Endodermal cell (in vitro differentiated cells): ENCODE measurements at regions not wholly inside any gene's neighbourhood (a gene's known extent, or its start where the extent isn't known, plus 50 kb on each side); places are given as distances from the start of the nearest gene placed in this dataset.

Experiments used
- DNase-seq: peaks from one replicate; pipeline ENCODE4 v3.0.0-alpha.2; 2017
- H3K27ac ChIP-seq: 2 replicates; pipeline ENCODE4 v1.5.1; 2013; ENCODE audit warnings: mild to moderate bottlenecking, low read depth, low read length, moderate library complexity
- H3K27me3 ChIP-seq: 2 replicates; pipeline ENCODE4 v1.6.1; 2013; ENCODE audit warnings: mild to moderate bottlenecking, low read length, moderate library complexity; ENCODE audit not compliant: insufficient read depth, control insufficient read depth, poor library complexity, severe bottlenecking
- H3K36me3 ChIP-seq: 2 replicates; pipeline ENCODE4 v1.7.0; 2013; ENCODE audit warnings: mild to moderate bottlenecking, low read length, moderate library complexity; ENCODE audit not compliant: control insufficient read depth, insufficient read depth
- H3K4me1 ChIP-seq: one replicate; pipeline ENCODE4 v1.7.0; 2013; ENCODE audit warnings: low read length; ENCODE audit not compliant: control insufficient read depth, insufficient read depth
- H3K4me3 ChIP-seq: 2 replicates; pipeline ENCODE4 v1.5.1; 2013; ENCODE audit warnings: mild to moderate bottlenecking, low read length, moderate library complexity
- H3K9ac ChIP-seq: 2 replicates; pipeline ENCODE4 v1.6.1; 2013; ENCODE audit warnings: mild to moderate bottlenecking, low read length, moderate library complexity; ENCODE audit not compliant: poor library complexity, severe bottlenecking; ENCODE audit errors: extremely low read depth
- H3K9me3 ChIP-seq: 2 replicates; pipeline ENCODE4 v1.6.1; 2013; ENCODE audit warnings: mild to moderate bottlenecking, low read length, moderate library complexity; ENCODE audit not compliant: control insufficient read depth
- H3K27ac Mint-ChIP-seq: 2 replicates; pipeline ENCODE4 v1.8.0; 2020; ENCODE audit warnings: mixed read lengths
- H3K27me3 Mint-ChIP-seq: 2 replicates; pipeline ENCODE4 v1.8.0; 2021; ENCODE audit warnings: mild to moderate bottlenecking, mixed read lengths; ENCODE audit not compliant: insufficient read depth
- H3K36me3 Mint-ChIP-seq: 2 replicates; pipeline ENCODE4 v1.8.0; 2020; ENCODE audit warnings: low read depth, mixed read lengths
- H3K4me1 Mint-ChIP-seq: 2 replicates; pipeline ENCODE4 v1.8.0; 2020; ENCODE audit warnings: mixed read lengths
- H3K4me3 Mint-ChIP-seq: 2 replicates; pipeline ENCODE4 v1.8.0; 2020; ENCODE audit warnings: mild to moderate bottlenecking, moderate library complexity, mixed read lengths
- H3K9me3 Mint-ChIP-seq: 2 replicates; pipeline ENCODE4 v1.8.0; 2020; ENCODE audit warnings: mild to moderate bottlenecking, mixed read lengths
- WGBS, 2 experiments: methylation state at CpG; one replicate each; pipeline versions ENCODE4 v1.1.5 to v1.1.7; 2013; ENCODE audit warnings: missing lambda C conversion rate in 2 of 2, mixed read lengths in 1 of 2; ENCODE audit not compliant: insufficient coverage in 1 of 2, insufficient read length in 1 of 2; 5-methylcytosine and 5-hydroxymethylcytosine counted together
- TF ChIP-seq, protein P1 (sequence below): fragments of 200-600 bp; sonication (generic); conservative IDR thresholded peaks from 2 replicates; pipeline ENCODE4 v1.5.0; 2021; ENCODE audit warnings: antibody characterized with exemption, mild to moderate bottlenecking

DNA sequence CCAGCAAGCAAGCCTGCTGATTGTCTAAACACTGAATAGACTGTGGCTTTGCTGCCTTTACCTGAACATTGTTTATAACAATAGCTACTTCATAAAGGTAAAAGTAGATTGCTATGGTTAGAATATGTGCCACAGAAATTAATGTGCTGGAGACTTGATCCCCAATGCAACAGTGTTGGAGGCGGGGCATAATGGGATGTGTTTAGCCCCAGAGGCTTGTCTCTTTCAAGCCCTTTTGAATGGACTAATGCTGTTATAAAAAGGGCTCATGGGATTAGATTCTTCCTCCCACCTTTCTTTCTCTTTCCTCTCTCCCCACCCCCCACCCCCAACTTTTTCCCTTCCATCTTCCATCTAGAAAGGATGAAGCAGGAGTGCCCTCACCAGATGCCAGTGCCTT lies 80.2 kb upstream of the PPP2R5A start:
- 88 to 100% methylated on average over 1 of the region's 1 CpG for WGBS, 2 experiments
- Histone ChIP-seq H3K4me3 (no peak overlapping the region), H3K27ac (no peak overlapping the region), H3K9ac (no peak overlapping the region), H3K36me3 (no peaks in the 10 kb centered on the region), H3K9me3 (no peaks in the 10 kb centered on the region), H3K27me3 (no peaks in the 10 kb centered on the region), H3K4me1 (no peaks in the 10 kb centered on the region)
- Mint-ChIP-seq H3K4me3 (no peak overlapping the region), H3K9me3 (peaks cover 6% of the 10 kb centered on the region), H3K36me3 (no peaks in the 10 kb centered on the region), H3K27ac (no peak overlapping the region), H3K4me1 (peaks cover 12% of the 10 kb centered on the region), H3K27me3 (no peaks in the 10 kb centered on the region)
- no peak for DNase-seq
- TF ChIP-seq, protein P1, sequence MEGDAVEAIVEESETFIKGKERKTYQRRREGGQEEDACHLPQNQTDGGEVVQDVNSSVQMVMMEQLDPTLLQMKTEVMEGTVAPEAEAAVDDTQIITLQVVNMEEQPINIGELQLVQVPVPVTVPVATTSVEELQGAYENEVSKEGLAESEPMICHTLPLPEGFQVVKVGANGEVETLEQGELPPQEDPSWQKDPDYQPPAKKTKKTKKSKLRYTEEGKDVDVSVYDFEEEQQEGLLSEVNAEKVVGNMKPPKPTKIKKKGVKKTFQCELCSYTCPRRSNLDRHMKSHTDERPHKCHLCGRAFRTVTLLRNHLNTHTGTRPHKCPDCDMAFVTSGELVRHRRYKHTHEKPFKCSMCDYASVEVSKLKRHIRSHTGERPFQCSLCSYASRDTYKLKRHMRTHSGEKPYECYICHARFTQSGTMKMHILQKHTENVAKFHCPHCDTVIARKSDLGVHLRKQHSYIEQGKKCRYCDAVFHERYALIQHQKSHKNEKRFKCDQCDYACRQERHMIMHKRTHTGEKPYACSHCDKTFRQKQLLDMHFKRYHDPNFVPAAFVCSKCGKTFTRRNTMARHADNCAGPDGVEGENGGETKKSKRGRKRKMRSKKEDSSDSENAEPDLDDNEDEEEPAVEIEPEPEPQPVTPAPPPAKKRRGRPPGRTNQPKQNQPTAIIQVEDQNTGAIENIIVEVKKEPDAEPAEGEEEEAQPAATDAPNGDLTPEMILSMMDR, result no peak

DNA sequence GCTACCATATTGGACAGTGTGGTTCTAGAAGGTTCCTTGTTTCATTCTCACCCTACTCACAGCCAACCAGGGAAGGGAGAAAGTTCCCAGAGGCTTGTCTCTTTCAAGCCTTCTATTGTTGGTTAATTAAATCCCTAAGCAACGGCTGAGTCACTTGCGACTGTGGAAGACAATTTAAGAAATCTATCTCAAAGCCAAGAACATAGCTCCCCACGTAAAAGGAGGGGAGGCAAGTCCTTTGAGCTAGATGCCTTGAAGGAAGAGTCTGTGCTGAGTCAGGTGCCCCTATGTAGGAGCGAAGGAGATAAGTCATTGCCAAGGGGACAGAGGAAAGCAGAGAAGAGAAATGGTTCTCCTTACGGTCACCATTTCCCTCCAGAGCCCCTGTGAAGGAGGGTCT lies 79.4 kb upstream of the PPP2R5A start:
- H3K36me3 Mint-ChIP-seq, result no peaks in the 10 kb centered on the region
- H3K9me3 Mint-ChIP-seq, result peaks cover 2% of the 10 kb centered on the region
- no peaks in the 10 kb centered on the region for H3K27me3 ChIP-seq
- DNase-seq, result no peak
- TF ChIP-seq, protein P1, result no peak
- H3K27me3 Mint-ChIP-seq, result no peaks in the 10 kb centered on the region
- no peak overlapping the region for H3K4me3 Mint-ChIP-seq
- H3K4me1 Mint-ChIP-seq, result peaks cover 12% of the 10 kb centered on the region
- no peak overlapping the region for H3K4me3 ChIP-seq
- no peaks in the 10 kb centered on the region for H3K9me3 ChIP-seq
- no peak overlapping the region for H3K27ac ChIP-seq
- H3K36me3 ChIP-seq, result no peaks in the 10 kb centered on the region
- H3K9ac ChIP-seq, result no peak overlapping the region
- 88 to 97% methylated on average over 2 to 5 of the region's 5 CpGs for WGBS, 2 experiments
- no peaks in the 10 kb centered on the region for H3K4me1 ChIP-seq
- no peak overlapping the region for H3K27ac Mint-ChIP-seq

GRCh38 chr1:212207118-212207517 lies 78.1 kb upstream of the PPP2R5A start:
- H3K4me1 Mint-ChIP-seq, result peaks cover 12% of the 10 kb centered on the region
- 88 to 95% methylated on average over 3 to 6 of the region's 6 CpGs for whole genome bisulfite sequencing, 2 experiments
- no peak for DNase-seq
- no peaks in the 10 kb centered on the region for H3K9me3 Mint-ChIP-seq
- no peak overlapping the region for H3K27ac ChIP-seq
- H3K9ac ChIP-seq, result no peak overlapping the region
- H3K36me3 ChIP-seq, result no peaks in the 10 kb centered on the region
- no peaks in the 10 kb centered on the region for H3K27me3 Mint-ChIP-seq
- TF ChIP-seq, protein P1, result no peak
- H3K27ac Mint-ChIP-seq, result no peak overlapping the region
- H3K4me3 ChIP-seq, result no peak overlapping the region
- H3K4me3 Mint-ChIP-seq, result no peak overlapping the region
- no peaks in the 10 kb centered on the region for H3K36me3 Mint-ChIP-seq
- H3K9me3 ChIP-seq, result no peaks in the 10 kb centered on the region
- peaks cover under 1% of the 10 kb centered on the region for H3K4me1 ChIP-seq
- H3K27me3 ChIP-seq, result no peaks in the 10 kb centered on the region
